ENCODE measurements at regions not wholly inside any gene's neighbourhood (a gene's known extent, or its start where the extent isn't known, plus 50 kb on each side); places are given as distances from the start of the nearest gene placed in this dataset.

DNA sequence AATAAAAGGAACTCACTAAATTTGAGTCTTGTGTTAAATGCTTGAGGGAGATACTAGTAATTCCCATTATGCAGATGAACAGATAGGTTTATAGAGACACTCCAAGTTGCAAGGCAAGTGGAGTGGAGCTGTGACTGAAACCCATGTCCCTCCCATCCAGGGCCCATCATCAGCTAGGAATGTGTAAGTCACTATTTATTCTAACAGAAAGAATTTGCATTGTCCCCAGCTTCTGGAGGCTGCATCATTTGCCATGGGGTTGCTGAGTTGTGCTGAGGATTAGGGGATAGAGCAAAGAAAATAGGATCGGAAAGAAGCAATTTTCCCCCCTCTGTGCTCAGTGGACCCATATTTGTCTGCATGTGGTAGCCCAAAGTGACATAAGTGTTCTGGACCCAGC, 197.4 kb upstream of the RGMA start:
- TF ChIP-seq, protein P1, sequence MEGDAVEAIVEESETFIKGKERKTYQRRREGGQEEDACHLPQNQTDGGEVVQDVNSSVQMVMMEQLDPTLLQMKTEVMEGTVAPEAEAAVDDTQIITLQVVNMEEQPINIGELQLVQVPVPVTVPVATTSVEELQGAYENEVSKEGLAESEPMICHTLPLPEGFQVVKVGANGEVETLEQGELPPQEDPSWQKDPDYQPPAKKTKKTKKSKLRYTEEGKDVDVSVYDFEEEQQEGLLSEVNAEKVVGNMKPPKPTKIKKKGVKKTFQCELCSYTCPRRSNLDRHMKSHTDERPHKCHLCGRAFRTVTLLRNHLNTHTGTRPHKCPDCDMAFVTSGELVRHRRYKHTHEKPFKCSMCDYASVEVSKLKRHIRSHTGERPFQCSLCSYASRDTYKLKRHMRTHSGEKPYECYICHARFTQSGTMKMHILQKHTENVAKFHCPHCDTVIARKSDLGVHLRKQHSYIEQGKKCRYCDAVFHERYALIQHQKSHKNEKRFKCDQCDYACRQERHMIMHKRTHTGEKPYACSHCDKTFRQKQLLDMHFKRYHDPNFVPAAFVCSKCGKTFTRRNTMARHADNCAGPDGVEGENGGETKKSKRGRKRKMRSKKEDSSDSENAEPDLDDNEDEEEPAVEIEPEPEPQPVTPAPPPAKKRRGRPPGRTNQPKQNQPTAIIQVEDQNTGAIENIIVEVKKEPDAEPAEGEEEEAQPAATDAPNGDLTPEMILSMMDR (IDR thresholded peaks at IDR 0.05) = no peak
- WGBS, 2 donors = 89 to 92% methylated on average over 1 of the region's 1 CpG
- no peak for FAIRE-seq
- intact Hi-C loops (cut with DNase I) = no loop called here
- ATAC-seq = no peak
- H3K27me3 ChIP-seq = no peaks in the 10 kb centered on the region
- no peak for DNase-seq
- no peak overlapping the region for H3K4me3 ChIP-seq
- H3K27ac ChIP-seq = no peak overlapping the region
- H3K4me1 ChIP-seq = no peaks in the 10 kb centered on the region
- no peaks in the 10 kb centered on the region for H3K9me3 ChIP-seq
- H3K36me3 ChIP-seq = no peaks in the 10 kb centered on the region

DNA sequence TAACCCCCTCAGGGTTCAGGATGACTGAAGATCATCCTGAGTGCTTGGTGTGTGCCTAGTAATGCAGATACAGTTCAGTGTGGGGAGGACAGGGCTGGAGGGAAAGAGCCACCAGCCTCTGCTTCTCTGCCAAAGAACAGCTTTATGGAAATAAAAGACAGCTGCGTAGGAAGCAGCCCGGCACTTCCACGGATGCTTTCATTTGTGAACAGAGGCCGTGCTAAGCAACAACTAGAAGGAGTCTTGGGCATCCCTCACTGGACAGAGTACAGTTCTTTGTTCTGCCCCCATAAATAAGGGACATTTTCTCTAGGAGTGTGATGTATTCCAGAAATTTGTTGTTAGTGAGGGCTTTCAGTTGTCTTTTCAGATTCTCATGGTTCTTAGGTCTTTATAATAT, 194.8 kb upstream of the RGMA start:
- TF ChIP-seq, protein P1 (IDR thresholded peaks at IDR 0.05) = no peak
- no peaks in the 10 kb centered on the region for H3K27me3 ChIP-seq
- 67 to 71% methylated on average over 4 of the region's 4 CpGs for WGBS, 2 donors
- H3K9me3 ChIP-seq = no peaks in the 10 kb centered on the region
- no peak overlapping the region for H3K27ac ChIP-seq
- H3K4me1 ChIP-seq = peaks cover 0 to 4% (median 0%) of the 10 kb centered on the region in 3 donors
- no peak overlapping the region for H3K4me3 ChIP-seq
- DNase-seq = no peak
- no peak for ATAC-seq
- no peak for FAIRE-seq
- H3K36me3 ChIP-seq = no peaks in the 10 kb centered on the region
- intact Hi-C loops (cut with DNase I) = no loop called here

DNA sequence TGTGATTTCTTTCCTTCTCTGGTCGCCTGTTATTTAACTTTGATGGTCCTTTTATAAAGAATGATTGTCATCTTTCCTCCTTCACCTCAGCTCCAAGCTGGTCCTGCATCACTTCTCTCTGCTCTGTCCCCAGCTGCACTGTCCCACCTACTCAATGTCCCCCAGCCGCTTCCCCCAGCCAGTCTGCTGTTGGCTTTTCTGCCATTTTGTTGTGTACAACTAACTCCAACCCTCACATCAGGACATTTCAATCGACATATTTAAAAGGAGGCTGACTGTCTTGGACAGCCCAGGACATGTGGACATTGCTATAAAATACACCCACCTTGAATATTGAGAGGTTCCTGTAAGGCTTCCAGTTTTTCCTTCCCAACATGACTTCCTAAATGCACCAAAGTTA, 193.8 kb upstream of the RGMA start:
- Histone ChIP-seq H3K4me1 (peaks cover 0 to 4% (median 0%) of the 10 kb centered on the region in 3 donors), H3K9me3 (no peaks in the 10 kb centered on the region), H3K4me3 (no peak overlapping the region), H3K36me3 (no peaks in the 10 kb centered on the region), H3K27ac (no peak overlapping the region), H3K27me3 (no peaks in the 10 kb centered on the region)
- DNase-seq (no peak), ATAC-seq (no peak), FAIRE-seq (no peak)
- TF ChIP-seq, protein P1 (IDR thresholded peaks at IDR 0.05) = no peak
- WGBS, 2 donors = 92 to 95% methylated on average over 3 of the region's 3 CpGs
- intact Hi-C loops (cut with DNase I) = no loop called here

DNA sequence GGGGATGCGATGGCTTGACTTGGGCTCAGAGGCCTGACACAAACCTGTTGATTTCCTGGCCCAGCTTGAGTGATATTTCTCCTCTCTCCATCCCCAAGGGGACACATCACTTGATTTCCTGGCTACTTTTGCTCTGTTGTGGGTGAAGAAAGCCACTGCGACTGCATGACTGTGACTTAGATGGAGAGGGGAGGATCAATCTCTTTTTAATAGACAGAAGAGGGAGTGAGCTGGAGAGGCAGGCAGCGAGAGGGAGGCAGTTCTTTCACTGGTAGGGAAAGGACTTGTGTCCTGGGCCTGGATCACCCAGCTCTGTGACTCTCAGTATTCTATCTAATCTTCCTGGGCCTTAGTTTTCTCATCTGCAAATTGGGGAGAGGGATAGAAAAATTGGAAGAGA, 189.8 kb upstream of the RGMA start:
- no peak for FAIRE-seq
- Histone ChIP-seq H3K9me3 (no peaks in the 10 kb centered on the region), H3K27me3 (no peaks in the 10 kb centered on the region), H3K4me3 (no peak overlapping the region), H3K27ac (no peak overlapping the region), H3K4me1 (peaks cover 0 to 4% (median 0%) of the 10 kb centered on the region in 3 donors), H3K36me3 (no peaks in the 10 kb centered on the region)
- WGBS, 2 donors = 93 to 95% methylated on average over 3 of the region's 3 CpGs
- intact Hi-C loops (cut with DNase I) = no loop called here
- TF ChIP-seq, protein P1 (IDR thresholded peaks at IDR 0.05) = no peak
- ATAC-seq = no peak
- no peak for DNase-seq

DNA sequence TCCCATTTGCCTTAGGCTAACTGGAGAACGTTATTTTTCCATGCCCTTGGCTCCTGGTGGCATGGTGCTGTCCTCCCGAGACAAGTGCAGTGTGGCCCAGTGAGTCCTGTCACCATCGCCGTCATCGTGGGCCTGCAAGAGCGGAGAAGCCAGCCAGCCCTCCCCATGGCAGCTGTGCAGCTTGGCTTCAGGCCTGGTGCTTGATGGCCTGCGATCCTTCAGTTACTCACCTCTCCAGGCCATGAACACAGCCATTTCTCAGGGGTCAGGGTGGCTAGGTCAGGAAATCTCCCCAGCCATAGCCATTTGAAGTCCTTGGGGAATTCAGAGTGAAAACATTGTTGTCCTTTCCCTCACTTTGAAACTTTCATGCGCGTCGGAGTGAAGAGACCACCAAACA, 189.0 kb upstream of the RGMA start:
- H3K4me3 ChIP-seq = no peak overlapping the region
- peaks cover 0 to 4% (median 0%) of the 10 kb centered on the region in 3 donors for H3K4me1 ChIP-seq
- ATAC-seq (no peak), DNase-seq (no peak), FAIRE-seq (no peak)
- H3K27ac ChIP-seq = no peak overlapping the region
- 91 to 95% methylated on average over 10 of the region's 10 CpGs for WGBS, 2 donors
- H3K36me3 ChIP-seq = no peaks in the 10 kb centered on the region
- TF ChIP-seq, protein P1 (IDR thresholded peaks at IDR 0.05) = no peak
- intact Hi-C loops (cut with DNase I) = no loop called here
- H3K27me3 ChIP-seq = no peaks in the 10 kb centered on the region
- H3K9me3 ChIP-seq = no peaks in the 10 kb centered on the region
